GM23248 (cell line): ENCODE measurements at regions not wholly inside any gene's neighbourhood (a gene's known extent, or its start where the extent isn't known, plus 50 kb on each side); places are given as distances from the start of the nearest gene placed in this dataset.
"Not testable (repeated sequence)": the region's sequence is repeated elsewhere in the genome, so short reads cannot be mapped to it uniquely, and the experiment has no call there.

Experiments
- DNase-seq: peaks from one replicate; pipeline ENCODE4 v3.0.0-alpha.2; 2015
- H2AFZ ChIP-seq: fragments of 200-600 bp; sonication (generic); 2 replicates; pipeline ENCODE4 v1.6.1; 2016; ENCODE audit warnings: antibody characterized with exemption
- H3F3A ChIP-seq: fragments of 200-600 bp; sonication (generic); 2 replicates; pipeline ENCODE4 v1.6.1; 2016; ENCODE audit warnings: mild to moderate bottlenecking, antibody characterized with exemption, mixed run types; ENCODE audit not compliant: insufficient read depth
- H3K27ac ChIP-seq: fragments of 200-600 bp; sonication (generic); 2 replicates; pipeline ENCODE4 v1.5.1; 2016; ENCODE audit warnings: mild to moderate bottlenecking
- H3K27me3 ChIP-seq: fragments of 200-600 bp; sonication (generic); replicated peaks from 2 replicates; pipeline ENCODE4 v1.6.1; 2016; ENCODE audit warnings: mild to moderate bottlenecking; ENCODE audit not compliant: insufficient read depth
- H3K36me3 ChIP-seq: fragments of 200-600 bp; sonication (generic); 2 replicates; pipeline ENCODE4 v1.6.1; 2016; ENCODE audit warnings: low read depth, mild to moderate bottlenecking
- H3K4me1 ChIP-seq: fragments of 200-600 bp; sonication (generic); 2 replicates; pipeline ENCODE4 v1.6.1; 2016; ENCODE audit warnings: mild to moderate bottlenecking; ENCODE audit not compliant: insufficient read depth
- H3K4me2 ChIP-seq: fragments of 200-600 bp; sonication (generic); one replicate; pipeline ENCODE4 v1.6.1; 2016; ENCODE audit warnings: mild to moderate bottlenecking; ENCODE audit not compliant: unreplicated experiment
- H3K4me3 ChIP-seq: fragments of 200-600 bp; sonication (generic); 2 replicates; pipeline ENCODE4 v1.5.1; 2016; ENCODE audit warnings: mild to moderate bottlenecking
- H3K79me2 ChIP-seq: fragments of 200-600 bp; sonication (generic); 2 replicates; pipeline ENCODE4 v1.6.1; 2016; ENCODE audit warnings: mild to moderate bottlenecking; ENCODE audit not compliant: insufficient read depth
- H3K9ac ChIP-seq: fragments of 200-600 bp; sonication (generic); 2 replicates; pipeline ENCODE4 v1.6.1; 2016; ENCODE audit warnings: mild to moderate bottlenecking
- H3K9me2 ChIP-seq: fragments of 200-600 bp; sonication (generic); 2 replicates; pipeline ENCODE4 v1.6.1; 2016; ENCODE audit warnings: mixed run types, mild to moderate bottlenecking, moderate library complexity; ENCODE audit not compliant: insufficient read depth
- H3K9me3 ChIP-seq: fragments of 200-600 bp; sonication (generic); one replicate; pipeline ENCODE4 v1.6.1; 2017; ENCODE audit warnings: low read depth
- H4K20me1 ChIP-seq: fragments of 200-600 bp; sonication (generic); 2 replicates; pipeline ENCODE4 v1.6.0; 2016; ENCODE audit not compliant: insufficient read depth
- EZH2 ChIP-seq: fragments of 200-600 bp; sonication (generic); IDR thresholded peaks from 2 replicates; pipeline ENCODE4 v1.6.1; 2018; ENCODE audit warnings: antibody characterized with exemption, mild to moderate bottlenecking; ENCODE audit not compliant: insufficient read depth, poor library complexity, severe bottlenecking
- EZH2phosphoT487 ChIP-seq: fragments of 200-600 bp; sonication (generic); IDR thresholded peaks from 2 replicates; pipeline ENCODE4 v1.6.1; 2018; ENCODE audit warnings: antibody characterized with exemption, moderate library complexity, mild to moderate bottlenecking, low read depth; ENCODE audit not compliant: insufficient read depth
- WGBS, 2 experiments: methylation state at CpG; one replicate each; pipeline ENCODE4 v1.1.6; 2015 to 2017; ENCODE audit warnings: low lambda C conversion rate in 2 of 2, low coverage in 1 of 2; ENCODE audit errors: missing lambda C conversion rate in 2 of 2; 5-methylcytosine and 5-hydroxymethylcytosine counted together
- in situ Hi-C: fragments of 300-500 bp; cut with MboI; formaldehyde crosslinking; loops from 2 replicates; pipeline ENCODE4 v1.15.0; 2020

DNA sequence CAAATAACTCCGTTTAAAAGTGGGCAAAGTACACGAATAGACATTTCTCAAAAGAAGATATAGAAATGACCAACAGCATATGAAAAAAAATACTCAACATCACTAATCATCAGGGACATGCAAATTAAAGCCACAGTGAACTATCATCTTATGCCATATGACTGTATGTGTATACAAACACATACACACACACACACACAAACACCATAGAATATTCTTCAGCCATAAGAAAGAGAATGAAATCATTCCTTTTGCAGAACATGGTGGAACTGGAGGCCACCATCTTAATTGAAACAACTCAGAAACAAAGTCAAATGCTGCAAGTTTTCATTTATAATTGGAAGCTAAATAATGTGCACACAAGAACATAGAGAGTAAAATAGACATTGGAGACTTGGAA is 1019.4 kb downstream of the KCNMA1 start:
- no peaks in the 10 kb centered on the region for H3K36me3 ChIP-seq
- H3K9me2 ChIP-seq: no peaks in the 10 kb centered on the region
- in situ Hi-C loops: no loop called here
- no peaks in the 10 kb centered on the region for H3K79me2 ChIP-seq
- H3K9me3 ChIP-seq: no peaks in the 10 kb centered on the region
- H3K4me1 ChIP-seq: no peaks in the 10 kb centered on the region
- no peaks in the 10 kb centered on the region for H3F3A ChIP-seq
- WGBS, 2 experiments: 86% methylated on average over 2 of the region's 2 CpGs
- no peak for DNase-seq
- no peak overlapping the region for H2AFZ ChIP-seq
- no peak overlapping the region for H3K9ac ChIP-seq
- TF ChIP-seq EZH2 (no peak), EZH2phosphoT487 (no peak)
- H3K4me2 ChIP-seq: no peak overlapping the region
- H4K20me1 ChIP-seq: no peaks in the 10 kb centered on the region
- H3K4me3 ChIP-seq: no peak overlapping the region
- no peaks in the 10 kb centered on the region for H3K27me3 ChIP-seq
- no peak overlapping the region for H3K27ac ChIP-seq

GRCh38 chr10:76616666-76617065 is 1020.9 kb downstream of the KCNMA1 start:
- in situ Hi-C loops, DNase-seq, H3K9me2 ChIP-seq, H3K27me3 ChIP-seq, H3K27ac ChIP-seq, H3K36me3 ChIP-seq, H2AFZ ChIP-seq, H3F3A ChIP-seq, H3K79me2 ChIP-seq, H3K4me2 ChIP-seq, H3K4me1 ChIP-seq, H3K4me3 ChIP-seq, H3K9me3 ChIP-seq, H3K9ac ChIP-seq, H4K20me1 ChIP-seq: not testable (repeated sequence)

GRCh38 chr10:76615049-76615448 is 1022.6 kb downstream of the KCNMA1 start:
- Histone ChIP-seq H3K27me3 (no peaks in the 10 kb centered on the region), H3K79me2 (no peaks in the 10 kb centered on the region), H3K4me1 (no peaks in the 10 kb centered on the region), H3K9me2 (no peaks in the 10 kb centered on the region), H4K20me1 (no peaks in the 10 kb centered on the region), H3K9ac (no peak overlapping the region), H3F3A (no peaks in the 10 kb centered on the region), H3K9me3 (no peaks in the 10 kb centered on the region), H2AFZ (no peak overlapping the region), H3K4me2 (no peak overlapping the region), H3K27ac (no peak overlapping the region), H3K4me3 (no peak overlapping the region), H3K36me3 (no peaks in the 10 kb centered on the region)
- TF ChIP-seq EZH2phosphoT487: no peak
- no peak for TF ChIP-seq EZH2
- no peak for DNase-seq
- in situ Hi-C loops: no loop called here
- 18 to 24% methylated on average over 1 of the region's 1 CpG for WGBS, 2 experiments
